B cell (primary cell): ENCODE measurements at regions not wholly inside any gene's neighbourhood (a gene's known extent, or its start where the extent isn't known, plus 50 kb on each side); places are given as distances from the start of the nearest gene placed in this dataset.

Experiments
- ATAC-seq: fragments of 200-7000 bp; cut with Tn5 transposase; one replicate; pipeline ENCODE4 v1.10.0; 2021; ENCODE audit warnings: low read depth, mild to moderate bottlenecking, moderate number of reproducible peaks, moderate library complexity
- CTCF ChIA-PET: fragments of 350-600 bp; sonication (Branson Sonifier 250); formaldehyde crosslinking; loops from one replicate; lab custom pipeline; 2021; ENCODE audit warnings: antibody characterized with exemption, inconsistent platforms; lab: Charles Lee
- POLR2A ChIA-PET: fragments of 350-600 bp; sonication (Branson Sonifier 250); formaldehyde crosslinking; loops from one replicate; lab custom pipeline; 2021; ENCODE audit warnings: antibody characterized with exemption; lab: Charles Lee
- DNase-seq: peaks from one replicate; pipeline ENCODE4 v3.0.0; 2013
- H2AFZ ChIP-seq: 2 replicates; pipeline ENCODE4 v1.6.1; 2012; ENCODE audit warnings: mild to moderate bottlenecking, low read depth, low read length; ENCODE audit not compliant: insufficient read depth, poor library complexity, severe bottlenecking
- H3K27ac ChIP-seq, 2 donors: 1 replicate in 1 of 2; 2 replicates in 1 of 2; pipeline ENCODE4 v1.5.1; 2012 to 2013; ENCODE audit warnings: low read length in 2 of 2, mild to moderate bottlenecking in 2 of 2, moderate library complexity in 1 of 2
- H3K27me3 ChIP-seq, 4 experiments: fragments of 200-600 bp in 1 of 4; sonication (generic) in 1 of 4; replicated peaks in 1 of 4; 1 replicate in 2 of 4; 2 replicates in 2 of 4; pipeline versions ENCODE4 v1.6.1 to v1.7.0; 2013 to 2016; ENCODE audit warnings: low read length in 3 of 4, mild to moderate bottlenecking in 2 of 4, mixed read lengths in 1 of 4, moderate library complexity in 1 of 4; ENCODE audit not compliant: insufficient read depth in 4 of 4, control insufficient read depth in 3 of 4; ENCODE audit errors: control extremely low read depth in 1 of 4
- H3K36me3 ChIP-seq, 2 experiments: replicated peaks in 1 of 2; 1 replicate in 1 of 2; 2 replicates in 1 of 2; pipeline versions ENCODE4 v1.6.1 to v1.7.1; 2013; ENCODE audit warnings: low read length in 1 of 2; ENCODE audit not compliant: insufficient read depth in 2 of 2, control insufficient read depth in 1 of 2; ENCODE audit errors: control extremely low read depth in 1 of 2, extremely low read depth in 1 of 2
- H3K4me1 ChIP-seq, 2 donors: fragments of 200-600 bp in 1 of 2; sonication (generic) in 1 of 2; 1 replicate in 1 of 2; 2 replicates in 1 of 2; pipeline versions ENCODE4 v1.5.1 to v1.6.1; 2013 to 2017; ENCODE audit warnings: low read length in 2 of 2; ENCODE audit not compliant: control insufficient read depth in 2 of 2, insufficient read depth in 2 of 2
- H3K4me2 ChIP-seq: replicated peaks from 2 replicates; pipeline ENCODE3; 2012; ENCODE audit warnings: mild to moderate bottlenecking, low read depth, low read length; ENCODE audit not compliant: poor library complexity, severe bottlenecking
- H3K4me3 ChIP-seq, 5 experiments: fragments of 200-600 bp in 1 of 5; sonication (generic) in 1 of 5; 1 replicate in 3 of 5; 2 replicates in 2 of 5; pipeline versions ENCODE4 v1.5.1 to v1.7.0; 2011 to 2016; ENCODE audit warnings: low read length in 4 of 5, mild to moderate bottlenecking in 4 of 5, low read depth in 2 of 5, control low read depth in 1 of 5, moderate library complexity in 1 of 5; ENCODE audit not compliant: insufficient read depth in 1 of 5; ENCODE audit errors: control extremely low read depth in 1 of 5, extremely low read depth in 1 of 5
- H3K79me2 ChIP-seq: fragments of 200-600 bp; sonication (generic); one replicate; pipeline ENCODE4 v1.6.0; 2016; ENCODE audit warnings: low read length; ENCODE audit not compliant: control insufficient read depth, insufficient read depth
- H3K9ac ChIP-seq: fragments of 200-600 bp; sonication (generic); 2 replicates; pipeline ENCODE4 v1.6.1; 2017; ENCODE audit warnings: mild to moderate bottlenecking, low read length, moderate library complexity
- H3K9me3 ChIP-seq, 3 donors: one replicate each; pipeline versions ENCODE4 v1.6.1 to v1.7.1; 2013; ENCODE audit warnings: low read length in 2 of 3; ENCODE audit not compliant: control insufficient read depth in 2 of 3, insufficient read depth in 1 of 3; ENCODE audit errors: control extremely low read depth in 1 of 3
- H4K20me1 ChIP-seq: 2 replicates; pipeline ENCODE4 v1.6.0; 2012; ENCODE audit warnings: mild to moderate bottlenecking, low read length; ENCODE audit not compliant: insufficient read depth, control insufficient read depth, poor library complexity, severe bottlenecking
- H3K27ac Mint-ChIP-seq: one replicate; pipeline ENCODE4 v1.8.0; 2021; ENCODE audit warnings: mixed read lengths
- H3K27me3 Mint-ChIP-seq: one replicate; pipeline ENCODE4 v1.8.0; 2021; ENCODE audit warnings: mixed read lengths
- H3K4me1 Mint-ChIP-seq: one replicate; pipeline ENCODE4 v1.8.0; 2021; ENCODE audit warnings: mixed read lengths
- H3K4me3 Mint-ChIP-seq: one replicate; pipeline ENCODE4 v1.8.0; 2021; ENCODE audit warnings: mixed read lengths
- H3K9me3 Mint-ChIP-seq: one replicate; pipeline ENCODE4 v1.8.0; 2022; ENCODE audit warnings: mixed read lengths; ENCODE audit not compliant: insufficient read depth
- EZH2 ChIP-seq: IDR thresholded peaks from 2 replicates; pipeline ENCODE4 v1.6.1; 2012; ENCODE audit warnings: borderline replicate concordance, low read depth, mild to moderate bottlenecking, moderate library complexity, low read length; ENCODE audit not compliant: insufficient read depth, poor library complexity, severe bottlenecking
- WGBS: methylation state at CpG from one replicate; pipeline ENCODE4 v1.1.5; 2013; ENCODE audit warnings: missing lambda C conversion rate; ENCODE audit not compliant: insufficient coverage; 5-methylcytosine and 5-hydroxymethylcytosine counted together
- intact Hi-C: fragments of 100-400 bp; cut with micrococcal nuclease; formaldehyde crosslinking; loops from one replicate; pipeline ENCODE4 v1.10.0; 2022
- TF ChIP-seq, protein P1 (sequence below): fragments of 200-600 bp; IDR thresholded peaks from one replicate; pipeline ENCODE4 v1.8.0; 2022; ENCODE audit warnings: antibody characterized with exemption, mild to moderate bottlenecking

DNA sequence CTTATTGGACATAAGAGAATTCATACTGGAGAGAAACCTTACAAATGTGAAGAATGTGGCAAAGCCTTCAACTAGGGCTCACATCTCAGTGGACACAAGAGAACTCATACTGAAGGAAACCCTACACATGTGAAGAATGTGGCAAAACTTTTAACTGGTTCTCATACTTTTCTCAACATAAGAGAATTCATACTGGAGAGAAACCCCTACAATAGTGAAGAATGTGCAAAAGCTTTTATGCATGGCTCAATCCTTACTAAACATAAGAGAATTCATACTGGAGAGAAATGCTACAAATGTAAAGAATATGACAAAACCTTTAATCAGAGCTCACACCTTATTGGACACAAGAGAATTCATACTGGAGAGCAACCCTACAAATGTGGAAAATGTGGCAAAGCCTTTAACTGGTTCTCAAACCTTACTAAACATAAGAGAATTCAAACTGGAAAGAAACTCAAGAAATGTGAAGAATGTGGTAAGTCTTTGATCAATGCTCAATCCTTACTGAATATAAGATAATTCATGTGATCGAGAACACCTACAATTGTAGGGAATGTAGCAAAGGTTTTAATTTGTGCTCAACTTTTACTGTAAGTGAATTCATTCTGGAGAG is 121.8 kb upstream of the ZNF722 start:
- Histone ChIP-seq H3K4me3 (no peak overlapping the region), H3K4me1 (no peaks in the 10 kb centered on the region), H3K9ac (no peak overlapping the region), H3K79me2 (no peaks in the 10 kb centered on the region), H3K4me2 (no peak overlapping the region), H3K27ac (no peak overlapping the region), H3K36me3 (no peaks in the 10 kb centered on the region), H4K20me1 (no peaks in the 10 kb centered on the region), H3K9me3 (peaks cover 11 to 61% (median 30%) of the 10 kb centered on the region in 3 donors), H2AFZ (no peak overlapping the region), H3K27me3 (no peaks in the 10 kb centered on the region)
- Mint-ChIP-seq H3K27me3 (no peaks in the 10 kb centered on the region), H3K27ac (no peak overlapping the region), H3K4me1 (no peaks in the 10 kb centered on the region), H3K4me3 (no peak overlapping the region), H3K9me3 (peaks cover 19% of the 10 kb centered on the region)
- ChIA-PET CTCF (no interaction called here), POLR2A (no interaction called here)
- no peak for DNase-seq
- ATAC-seq, result no peak
- intact Hi-C loops, result no loop called here
- WGBS, result no CpG with 5 or more reads among the region's 1 CpG
- TF ChIP-seq, protein P1, sequence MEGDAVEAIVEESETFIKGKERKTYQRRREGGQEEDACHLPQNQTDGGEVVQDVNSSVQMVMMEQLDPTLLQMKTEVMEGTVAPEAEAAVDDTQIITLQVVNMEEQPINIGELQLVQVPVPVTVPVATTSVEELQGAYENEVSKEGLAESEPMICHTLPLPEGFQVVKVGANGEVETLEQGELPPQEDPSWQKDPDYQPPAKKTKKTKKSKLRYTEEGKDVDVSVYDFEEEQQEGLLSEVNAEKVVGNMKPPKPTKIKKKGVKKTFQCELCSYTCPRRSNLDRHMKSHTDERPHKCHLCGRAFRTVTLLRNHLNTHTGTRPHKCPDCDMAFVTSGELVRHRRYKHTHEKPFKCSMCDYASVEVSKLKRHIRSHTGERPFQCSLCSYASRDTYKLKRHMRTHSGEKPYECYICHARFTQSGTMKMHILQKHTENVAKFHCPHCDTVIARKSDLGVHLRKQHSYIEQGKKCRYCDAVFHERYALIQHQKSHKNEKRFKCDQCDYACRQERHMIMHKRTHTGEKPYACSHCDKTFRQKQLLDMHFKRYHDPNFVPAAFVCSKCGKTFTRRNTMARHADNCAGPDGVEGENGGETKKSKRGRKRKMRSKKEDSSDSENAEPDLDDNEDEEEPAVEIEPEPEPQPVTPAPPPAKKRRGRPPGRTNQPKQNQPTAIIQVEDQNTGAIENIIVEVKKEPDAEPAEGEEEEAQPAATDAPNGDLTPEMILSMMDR, result no peak
- no peak for TF ChIP-seq EZH2

DNA sequence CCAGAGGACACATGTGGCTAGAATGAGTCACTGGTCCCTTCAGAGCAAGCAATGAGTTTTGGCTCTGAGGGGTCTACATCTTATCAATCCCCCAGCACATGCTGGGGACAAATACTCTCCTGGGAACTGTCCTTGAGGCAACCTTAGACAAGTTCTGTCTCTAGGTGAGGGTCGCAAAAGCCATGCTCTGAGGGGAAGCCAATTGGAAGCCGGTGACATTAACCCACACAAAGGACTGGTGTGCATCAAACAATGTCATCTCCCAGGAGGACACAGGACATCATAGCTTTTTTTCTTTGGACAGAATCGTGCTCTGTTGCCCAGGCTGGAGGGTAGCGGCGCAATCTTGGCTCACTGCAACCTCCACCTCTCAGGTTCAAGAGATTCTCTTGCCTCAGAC is 111.6 kb upstream of the ZNF722 start:
- no peaks in the 10 kb centered on the region for H3K36me3 ChIP-seq
- H2AFZ ChIP-seq, result no peak overlapping the region
- no peak for DNase-seq
- H3K27me3 ChIP-seq, result peaks cover 0 to 8% (median 0%) of the 10 kb centered on the region in 4 experiments
- H3K4me3 ChIP-seq, result no peak overlapping the region
- Mint-ChIP-seq H3K27ac (no peak overlapping the region), H3K4me1 (no peaks in the 10 kb centered on the region), H3K9me3 (peaks cover 2% of the 10 kb centered on the region), H3K27me3 (no peaks in the 10 kb centered on the region), H3K4me3 (no peak overlapping the region)
- CTCF ChIA-PET, result no interaction called here
- no peaks in the 10 kb centered on the region for H3K4me1 ChIP-seq
- TF ChIP-seq, protein P1, result no peak
- no peak for TF ChIP-seq EZH2
- H3K9ac ChIP-seq, result no peak overlapping the region
- H4K20me1 ChIP-seq, result no peaks in the 10 kb centered on the region
- WGBS, result 77% methylated on average over 5 of the region's 5 CpGs
- POLR2A ChIA-PET, result no interaction called here
- no peak overlapping the region for H3K27ac ChIP-seq
- H3K9me3 ChIP-seq, result peaks cover 0 to 89% (median 9%) of the 10 kb centered on the region in 3 donors
- no peak overlapping the region for H3K4me2 ChIP-seq
- no peaks in the 10 kb centered on the region for H3K79me2 ChIP-seq
- ATAC-seq, result no peak
- intact Hi-C loops, result no loop called here
